Activated naive CD4-positive, alpha-beta T cell treated with anti-CD3 and anti-CD28 coated beads for 36 hours (primary cell): ENCODE measurements at regions not wholly inside any gene's neighbourhood (a gene's known extent, or its start where the extent isn't known, plus 50 kb on each side); places are given as distances from the start of the nearest gene placed in this dataset.

ENCODE experiments used
- CTCF ChIA-PET: fragments of 350-600 bp; sonication (Branson Sonifier 250); formaldehyde crosslinking; loops from one replicate; lab custom pipeline; 2021; ENCODE audit warnings: antibody characterized with exemption; lab: Charles Lee
- DNase-seq: peaks from one replicate; pipeline ENCODE4 v3.0.0-alpha.2; 2020
- H3K27ac Mint-ChIP-seq: one replicate; pipeline ENCODE4 v1.8.0; 2021; ENCODE audit warnings: mild to moderate bottlenecking, mixed read lengths
- H3K27me3 Mint-ChIP-seq: one replicate; pipeline ENCODE4 v1.8.0; 2021; ENCODE audit warnings: low read depth, mixed read lengths
- H3K36me3 Mint-ChIP-seq: one replicate; pipeline ENCODE4 v1.8.0; 2021; ENCODE audit warnings: low read depth, mixed read lengths
- H3K4me1 Mint-ChIP-seq: one replicate; pipeline ENCODE4 v1.8.0; 2021; ENCODE audit warnings: low read depth, mixed read lengths
- H3K4me3 Mint-ChIP-seq: one replicate; pipeline ENCODE4 v1.8.0; 2021; ENCODE audit warnings: mild to moderate bottlenecking, moderate library complexity, mixed read lengths
- H3K9me3 Mint-ChIP-seq: one replicate; pipeline ENCODE4 v1.8.0; 2021; ENCODE audit warnings: mixed read lengths
- intact Hi-C: fragments of 100-400 bp; cut with micrococcal nuclease; formaldehyde crosslinking; loops from one replicate; pipeline ENCODE4 v1.15.1; 2023

DNA sequence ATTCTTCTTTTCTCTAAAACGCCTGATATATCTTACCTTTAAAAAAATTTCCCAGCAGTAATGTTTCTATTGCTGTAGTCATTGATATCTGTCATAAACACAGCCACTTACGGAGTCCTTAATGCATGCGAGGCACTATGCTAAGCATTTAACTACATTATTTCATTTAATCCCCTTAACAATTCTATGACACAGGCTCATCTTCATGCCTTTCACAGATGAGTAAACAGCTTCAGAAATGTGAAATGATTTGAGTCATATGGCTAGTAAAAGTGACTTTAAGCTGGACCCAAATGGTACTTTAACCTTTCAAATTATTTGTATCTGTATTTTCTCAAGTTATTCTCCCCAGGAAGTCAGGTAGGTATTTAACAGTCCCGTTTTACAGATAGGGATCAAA is 125.1 kb upstream of the FGGY start:
- no peaks in the 10 kb centered on the region for H3K27me3 Mint-ChIP-seq
- CTCF ChIA-PET, result no interaction called here
- no peaks in the 10 kb centered on the region for H3K9me3 Mint-ChIP-seq
- no peaks in the 10 kb centered on the region for H3K4me1 Mint-ChIP-seq
- no peak overlapping the region for H3K27ac Mint-ChIP-seq
- no peak overlapping the region for H3K4me3 Mint-ChIP-seq
- intact Hi-C loops, result no loop called here
- no peaks in the 10 kb centered on the region for H3K36me3 Mint-ChIP-seq
- DNase-seq, result no peak

DNA sequence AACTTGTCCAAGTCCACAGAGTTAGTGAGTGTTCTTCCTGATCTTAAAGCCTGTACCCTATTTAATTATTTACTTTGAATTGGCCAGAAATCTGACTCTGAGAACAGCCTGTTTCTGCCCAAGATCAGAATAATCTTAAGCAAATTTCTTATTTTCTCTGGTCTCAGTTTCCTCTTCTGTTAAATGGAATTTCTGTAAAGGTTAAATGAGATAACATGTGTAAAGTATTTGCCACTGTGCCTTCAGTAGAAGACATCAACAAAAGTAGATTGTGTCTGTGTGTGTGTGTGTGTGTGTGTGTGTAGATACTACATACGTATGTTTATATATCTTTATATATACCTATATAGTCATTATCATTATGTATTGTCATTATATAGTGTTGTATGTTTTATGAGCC is 124.2 kb upstream of the FGGY start:
- Mint-ChIP-seq H3K27me3 (no peaks in the 10 kb centered on the region), H3K36me3 (no peaks in the 10 kb centered on the region), H3K27ac (no peak overlapping the region), H3K9me3 (no peaks in the 10 kb centered on the region), H3K4me3 (no peak overlapping the region), H3K4me1 (no peaks in the 10 kb centered on the region)
- DNase-seq, result no peak
- intact Hi-C loops, result no loop called here
- CTCF ChIA-PET, result no interaction called here

DNA sequence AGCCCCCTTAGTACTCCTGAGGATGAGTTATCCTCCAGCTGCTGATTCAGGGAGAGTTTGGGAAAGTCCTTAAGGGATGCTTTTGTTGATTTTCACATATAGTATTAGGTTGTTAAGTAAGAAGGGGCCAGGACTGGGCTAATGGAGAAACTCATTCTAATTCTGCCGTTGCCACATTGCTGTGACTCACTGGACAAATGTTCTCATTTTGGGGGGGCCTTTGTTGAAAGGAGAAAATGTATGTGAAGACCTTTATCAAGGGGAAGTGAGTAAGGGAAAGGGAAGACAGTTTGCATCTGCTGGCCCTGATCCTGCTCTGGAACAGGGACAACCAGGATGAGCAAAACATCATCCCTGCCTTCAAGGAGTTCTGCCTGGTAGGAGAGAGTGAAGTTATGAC is 123.2 kb upstream of the FGGY start:
- DNase-seq, result no peak

DNA sequence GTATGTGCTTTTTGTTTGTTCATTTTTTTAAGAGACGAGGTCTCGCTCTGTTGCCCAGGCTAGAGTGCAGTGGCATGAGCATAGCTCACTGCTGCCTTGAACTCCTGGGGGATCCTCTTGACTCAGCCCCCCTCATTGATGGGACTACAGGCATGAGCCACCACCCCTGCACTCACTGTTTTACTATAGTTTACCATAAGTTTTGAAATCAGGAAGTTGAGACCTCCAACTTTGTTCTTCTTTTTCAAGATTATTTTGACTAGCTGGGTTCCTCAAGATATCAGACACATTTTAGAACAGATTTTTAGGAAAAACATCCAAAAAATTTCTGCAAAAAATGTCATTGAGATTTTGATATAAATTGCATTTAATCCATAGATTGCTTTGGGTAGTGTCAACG is 120.4 kb upstream of the FGGY start:
- Mint-ChIP-seq H3K27me3 (no peaks in the 10 kb centered on the region), H3K36me3 (no peaks in the 10 kb centered on the region)

More for the DNA sequence above, 123.2 kb upstream of the FGGY start:
- Mint-ChIP-seq H3K4me3 (no peak overlapping the region), H3K4me1 (no peaks in the 10 kb centered on the region), H3K36me3 (no peaks in the 10 kb centered on the region), H3K27me3 (no peaks in the 10 kb centered on the region), H3K9me3 (no peaks in the 10 kb centered on the region), H3K27ac (no peak overlapping the region)
- intact Hi-C loops, result no loop called here
- CTCF ChIA-PET, result no interaction called here

DNA sequence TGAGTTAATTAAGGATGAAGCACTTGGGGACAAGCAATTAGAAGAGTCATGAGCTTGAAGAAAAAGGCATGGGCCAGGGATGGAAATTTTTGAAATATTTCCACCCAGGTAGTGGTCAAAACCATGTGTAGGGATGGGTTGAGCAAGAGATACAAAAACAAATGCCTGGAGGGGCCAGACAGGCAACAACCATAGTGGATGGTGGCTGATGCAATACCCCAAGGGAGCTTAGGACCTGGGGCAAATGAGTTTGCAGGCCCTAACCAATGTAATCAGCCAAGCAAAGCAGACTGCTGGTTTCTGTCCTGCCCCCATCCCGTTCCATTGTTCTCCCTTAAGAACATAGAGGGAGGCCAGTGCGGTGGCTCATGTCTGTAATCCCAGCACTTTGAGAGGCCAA is 119.1 kb upstream of the FGGY start:
- intact Hi-C loops, result no loop called here
- DNase-seq, result no peak
- CTCF ChIA-PET, result interaction anchor here (0.6 kb wide), 1 partner anchor 99 kb away, joined by 3 read pairs; no protein-coding TSS in a partner anchor
- H3K4me1 Mint-ChIP-seq, result no peaks in the 10 kb centered on the region
- H3K4me3 Mint-ChIP-seq, result no peak overlapping the region
- no peak overlapping the region for H3K27ac Mint-ChIP-seq
- H3K36me3 Mint-ChIP-seq, result no peaks in the 10 kb centered on the region
- no peaks in the 10 kb centered on the region for H3K9me3 Mint-ChIP-seq
- H3K27me3 Mint-ChIP-seq, result no peaks in the 10 kb centered on the region

More for the DNA sequence above, 120.4 kb upstream of the FGGY start:
- Mint-ChIP-seq H3K4me3 (no peak overlapping the region), H3K9me3 (no peaks in the 10 kb centered on the region), H3K27ac (no peak overlapping the region), H3K4me1 (no peaks in the 10 kb centered on the region)
- no peak for DNase-seq
- CTCF ChIA-PET, result no interaction called here
- intact Hi-C loops, result no loop called here

DNA sequence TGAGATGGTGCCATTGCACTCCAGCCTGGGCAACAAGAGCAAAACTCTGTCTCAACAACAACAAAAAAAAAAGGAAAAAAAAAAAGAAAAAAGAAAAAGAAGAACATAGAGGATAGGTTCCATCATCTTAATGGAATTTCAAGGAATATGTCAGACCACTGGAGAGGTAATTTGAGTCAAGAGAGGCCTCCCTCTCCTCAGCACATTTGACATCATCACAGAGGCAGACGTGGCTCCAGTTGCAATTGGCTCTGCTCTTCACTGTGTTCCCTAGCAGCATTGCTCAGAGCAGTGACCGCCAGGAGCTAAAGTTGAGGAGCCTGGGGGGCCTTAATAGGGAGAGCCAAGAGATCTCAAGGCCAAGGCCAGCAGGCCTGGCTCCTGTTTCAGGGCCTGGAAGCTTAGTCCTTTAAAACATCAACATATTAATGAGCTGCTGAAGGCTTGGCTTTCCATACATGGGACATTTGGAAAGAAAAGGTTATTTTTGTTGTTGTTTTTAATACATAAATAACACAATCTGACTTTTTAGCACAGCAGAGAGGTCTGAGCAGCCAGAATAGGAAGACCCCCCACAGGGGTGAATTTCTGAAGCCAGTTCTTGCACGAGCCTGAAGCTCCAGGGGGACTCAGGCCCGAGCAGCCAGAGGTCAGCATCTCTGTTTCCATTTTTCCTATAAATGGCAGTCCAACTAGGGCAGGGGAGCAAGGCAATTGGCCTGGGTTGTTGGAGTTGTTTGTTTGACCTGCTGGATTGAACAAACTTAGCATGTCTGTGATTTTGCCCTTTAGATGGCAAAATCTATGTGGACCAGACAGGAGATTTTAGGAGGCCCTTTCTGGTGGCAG is 118.3 kb upstream of the FGGY start:
- no peak for DNase-seq
- no peaks in the 10 kb centered on the region for H3K27me3 Mint-ChIP-seq
- H3K9me3 Mint-ChIP-seq, result no peaks in the 10 kb centered on the region
- no peaks in the 10 kb centered on the region for H3K36me3 Mint-ChIP-seq
- CTCF ChIA-PET, result no interaction called here
- H3K4me3 Mint-ChIP-seq, result no peak overlapping the region
- intact Hi-C loops, result no loop called here
- no peak overlapping the region for H3K27ac Mint-ChIP-seq
- H3K4me1 Mint-ChIP-seq, result no peaks in the 10 kb centered on the region

DNA sequence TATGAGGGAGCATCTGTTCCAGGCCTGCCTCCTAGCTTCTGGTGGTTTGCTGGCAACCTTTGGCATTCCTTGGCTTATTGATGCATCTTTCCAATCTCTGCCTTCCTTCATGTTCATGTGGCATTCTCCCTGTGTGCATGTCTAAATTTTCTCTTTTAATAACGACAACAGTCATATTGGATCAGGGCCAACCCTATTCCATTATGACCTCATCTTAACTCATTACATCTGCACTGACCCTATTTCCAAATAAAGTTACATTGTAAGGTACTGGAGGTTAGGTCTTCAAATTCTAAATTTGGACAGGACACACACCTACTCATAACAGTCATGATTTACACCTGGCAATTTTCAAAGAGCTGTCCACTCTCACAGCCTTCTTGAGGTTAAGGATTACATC is 117.2 kb upstream of the FGGY start:
- Mint-ChIP-seq H3K4me3 (no peak overlapping the region), H3K27me3 (no peaks in the 10 kb centered on the region), H3K4me1 (no peaks in the 10 kb centered on the region), H3K27ac (no peak overlapping the region), H3K9me3 (no peaks in the 10 kb centered on the region), H3K36me3 (no peaks in the 10 kb centered on the region)
- CTCF ChIA-PET, result no interaction called here
- DNase-seq, result no peak
- intact Hi-C loops, result no loop called here

DNA sequence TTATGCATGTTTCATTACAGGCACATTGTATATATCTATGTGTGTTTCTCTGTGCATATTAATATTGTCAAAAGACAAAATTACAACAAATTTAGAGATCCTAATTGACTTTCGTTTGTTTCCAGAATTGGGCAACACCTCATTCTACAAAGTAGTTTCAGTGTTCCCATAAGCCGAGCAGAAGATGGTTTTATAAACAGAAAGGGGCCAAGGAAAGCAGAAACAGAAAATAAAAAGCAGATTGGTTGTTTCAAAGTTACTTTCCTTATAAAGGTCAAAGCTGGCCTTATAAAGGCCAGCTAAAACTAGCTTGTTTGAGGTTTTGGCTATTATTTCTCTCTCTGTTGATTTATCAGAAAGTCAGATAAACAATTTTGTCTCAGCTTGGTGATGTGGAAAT is 116.2 kb upstream of the FGGY start:
- no peak overlapping the region for H3K4me3 Mint-ChIP-seq

DNA sequence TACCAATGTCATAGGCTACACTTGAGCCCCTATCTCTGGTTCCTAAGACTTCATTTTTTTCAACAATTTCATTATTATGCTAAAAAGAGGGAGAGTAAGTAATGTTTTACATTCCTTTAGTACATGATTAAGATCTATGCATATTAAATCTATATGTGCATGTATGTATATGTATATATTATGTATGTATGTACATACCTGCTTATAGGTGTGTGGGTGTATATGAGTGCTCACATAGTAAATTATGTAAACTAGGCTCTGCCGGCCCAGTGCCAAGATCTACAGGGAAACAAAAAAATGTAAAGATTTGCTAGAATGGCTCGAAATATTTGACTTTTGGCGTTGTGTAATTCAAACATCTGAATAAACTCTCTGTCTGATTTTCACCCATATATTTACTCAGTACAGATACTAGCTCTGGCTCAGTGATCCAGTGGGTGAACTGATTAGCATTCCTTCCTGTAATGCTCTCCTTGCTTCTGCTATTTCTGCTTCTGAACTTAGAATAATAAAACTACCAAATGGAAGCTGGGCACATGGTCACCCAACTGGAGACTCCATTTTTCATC is 113.1 kb upstream of the FGGY start:
- DNase-seq, result no peak
- no peaks in the 10 kb centered on the region for H3K4me1 Mint-ChIP-seq
- no peaks in the 10 kb centered on the region for H3K27me3 Mint-ChIP-seq
- no peaks in the 10 kb centered on the region for H3K36me3 Mint-ChIP-seq
- CTCF ChIA-PET, result no interaction called here
- no peaks in the 10 kb centered on the region for H3K9me3 Mint-ChIP-seq
- H3K4me3 Mint-ChIP-seq, result no peak overlapping the region
- no peak overlapping the region for H3K27ac Mint-ChIP-seq
- intact Hi-C loops, result no loop called here

More for the DNA sequence above, 116.2 kb upstream of the FGGY start:
- H3K27me3 Mint-ChIP-seq, result no peaks in the 10 kb centered on the region
- CTCF ChIA-PET, result no interaction called here
- H3K36me3 Mint-ChIP-seq, result no peaks in the 10 kb centered on the region
- H3K4me1 Mint-ChIP-seq, result no peaks in the 10 kb centered on the region
- intact Hi-C loops, result no loop called here
- DNase-seq, result no peak
- no peaks in the 10 kb centered on the region for H3K9me3 Mint-ChIP-seq
- no peak overlapping the region for H3K27ac Mint-ChIP-seq

DNA sequence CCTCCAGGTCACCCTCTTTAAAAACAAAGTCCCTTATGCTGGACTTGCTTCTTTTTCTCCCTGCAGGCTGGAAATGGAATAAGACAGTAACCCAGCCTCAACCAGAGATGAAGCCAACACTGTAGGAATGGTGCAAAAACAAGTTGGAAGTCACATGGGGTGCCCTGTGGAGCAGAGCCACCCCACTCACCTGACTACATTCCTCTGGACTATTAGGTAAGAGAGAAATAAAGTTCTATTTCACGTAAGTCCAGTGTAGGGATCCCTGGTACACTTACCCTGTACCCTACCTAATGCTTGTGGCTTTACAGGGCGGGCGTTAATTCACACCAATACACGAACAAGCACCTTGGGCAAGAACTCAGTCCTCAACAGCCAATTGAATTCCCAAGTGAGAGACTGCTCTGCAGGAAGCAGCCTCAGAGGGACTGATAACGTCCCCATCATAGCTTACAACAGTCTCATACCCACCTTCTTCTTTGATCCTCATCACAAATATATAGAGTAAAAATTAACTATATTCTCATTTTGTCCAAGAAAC is 112.5 kb upstream of the FGGY start:
- Mint-ChIP-seq H3K4me1 (no peaks in the 10 kb centered on the region), H3K27me3 (no peaks in the 10 kb centered on the region), H3K27ac (no peak overlapping the region), H3K9me3 (no peaks in the 10 kb centered on the region), H3K36me3 (no peaks in the 10 kb centered on the region), H3K4me3 (no peak overlapping the region)
- no peak for DNase-seq
- intact Hi-C loops, result no loop called here
- CTCF ChIA-PET, result interaction anchor here (0.6 kb wide), 1 partner anchor 55 kb away, joined by 3 read pairs; no protein-coding TSS in a partner anchor

DNA sequence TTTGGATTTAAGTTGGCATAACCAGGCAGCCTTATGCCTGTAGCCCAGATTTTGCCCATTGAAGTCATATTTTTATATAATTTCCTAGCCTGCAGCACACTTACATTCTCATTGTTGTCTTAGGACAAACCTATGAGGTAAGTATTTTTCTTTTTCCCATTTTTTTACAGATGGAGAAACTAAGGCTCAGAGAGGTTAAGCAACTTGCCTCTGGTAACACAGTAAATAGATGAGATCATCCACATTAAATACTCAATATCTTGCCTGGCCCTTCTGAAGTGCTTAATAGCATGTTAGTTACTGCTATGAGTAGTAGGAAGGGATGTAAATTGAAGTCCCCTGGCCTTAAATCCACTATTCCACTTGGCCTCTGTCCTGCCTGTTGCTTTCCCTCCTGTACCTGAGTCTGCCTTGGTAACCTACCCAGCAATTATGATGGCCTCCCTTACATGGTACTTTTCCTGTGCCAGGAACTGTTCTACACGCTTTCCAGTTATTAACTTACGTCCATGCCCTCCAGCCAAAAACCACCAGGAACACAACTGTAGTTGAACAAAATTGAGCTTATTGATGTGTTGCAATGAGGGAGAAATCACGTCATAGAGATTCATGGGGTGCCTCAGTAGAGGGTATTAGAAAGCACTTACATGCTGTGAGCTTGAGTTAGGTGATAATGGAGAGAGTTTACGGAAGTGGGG is 111.6 kb upstream of the FGGY start:
- DNase-seq, result no peak
- Mint-ChIP-seq H3K27ac (no peak overlapping the region), H3K9me3 (no peaks in the 10 kb centered on the region), H3K36me3 (no peaks in the 10 kb centered on the region), H3K27me3 (peaks cover 2% of the 10 kb centered on the region), H3K4me3 (no peak overlapping the region), H3K4me1 (no peaks in the 10 kb centered on the region)
- intact Hi-C loops, result no loop called here
- CTCF ChIA-PET, result interaction anchor here (0.6 kb wide), 1 partner anchor 56 kb away, joined by 3 read pairs; no protein-coding TSS in a partner anchor

DNA sequence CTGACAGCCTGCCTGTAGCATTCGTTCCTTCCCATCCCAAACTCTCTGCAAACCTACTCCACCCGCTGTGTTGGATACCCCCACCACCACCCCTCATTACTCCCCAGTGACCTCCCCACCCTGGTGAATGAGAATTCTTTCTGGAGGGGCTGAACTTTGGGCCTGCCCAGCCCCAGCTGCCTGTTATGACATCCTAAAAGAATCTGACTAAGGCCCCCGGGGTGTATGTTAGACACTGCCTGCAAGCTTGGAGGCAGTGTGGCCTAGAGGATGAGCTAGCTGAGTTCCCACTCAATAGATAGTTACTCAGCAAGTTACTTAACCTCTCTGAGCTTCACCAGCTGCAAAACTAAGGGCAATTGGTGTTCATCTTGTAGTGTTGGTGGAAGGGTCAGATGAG is 110.2 kb upstream of the FGGY start:
- Mint-ChIP-seq H3K27me3 (peaks cover 2% of the 10 kb centered on the region), H3K36me3 (no peaks in the 10 kb centered on the region), H3K4me1 (no peaks in the 10 kb centered on the region), H3K9me3 (no peaks in the 10 kb centered on the region), H3K27ac (no peak overlapping the region), H3K4me3 (no peak overlapping the region)
- intact Hi-C loops, result no loop called here
- CTCF ChIA-PET, result no interaction called here
- DNase-seq, result no peak
